ENCODE measurements at regions not wholly inside any gene's neighbourhood (a gene's known extent, or its start where the extent isn't known, plus 50 kb on each side); places are given as distances from the start of the nearest gene placed in this dataset.
"Not testable (repeated sequence)": the region's sequence is repeated elsewhere in the genome, so short reads cannot be mapped to it uniquely, and the experiment has no call there.

- Histone ChIP-seq H3K36me3 (ENCODE audit: control insufficient read depth in 3 of 3, insufficient read depth in 3 of 3, low read length in 3 of 3) (no peaks in the 10 kb centered on the region), H3K4me3 (ENCODE audit: low read length in 3 of 3) (no peak overlapping the region), H3K27ac (ENCODE audit: low read depth, low read length) (no peak overlapping the region), H3K9me3 (ENCODE audit: control insufficient read depth in 3 of 3, low read length in 3 of 3) (no peaks in the 10 kb centered on the region), H3K9ac (ENCODE audit: low read depth in 1 of 3, low read length in 3 of 3) (no peak overlapping the region), H3K4me1 (ENCODE audit: control insufficient read depth in 3 of 3, insufficient read depth in 3 of 3, low read length in 3 of 3) (no peaks in the 10 kb centered on the region), H3K27me3 (ENCODE audit: control insufficient read depth in 3 of 3, insufficient read depth in 3 of 3, low read length in 3 of 3) (peaks cover 0 to 5% (median 0%) of the 10 kb centered on the region in 3 donors)
Measured at GRCh38 chr17:27200476-27200875, 93.4 kb upstream of the WSB1 start.

DNA sequence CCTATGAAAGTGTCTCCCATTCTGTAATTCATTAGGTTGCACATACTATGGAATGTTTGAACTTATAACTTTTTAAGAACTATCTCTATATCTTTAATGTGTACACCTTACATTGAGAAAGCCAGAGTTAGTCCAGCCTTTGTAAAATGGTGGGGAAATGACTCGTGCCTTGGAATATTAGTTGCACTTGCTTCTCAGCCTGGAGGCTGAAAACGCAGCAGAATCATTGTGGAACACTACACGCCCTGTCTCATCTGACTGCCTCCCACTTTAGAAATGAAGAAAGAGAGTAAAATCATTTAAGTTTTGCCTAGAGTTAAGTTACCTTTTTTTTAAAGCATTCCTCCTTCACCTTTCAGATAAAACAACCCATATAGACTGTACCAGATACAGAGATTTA lies 90.7 kb upstream of the WSB1 start:
- Histone ChIP-seq H3K9me3 (ENCODE audit: control insufficient read depth in 3 of 3, low read length in 3 of 3) (no peaks in the 10 kb centered on the region), H3K9ac (ENCODE audit: low read depth in 1 of 3, low read length in 3 of 3) (no peak overlapping the region), H3K27me3 (ENCODE audit: control insufficient read depth in 3 of 3, insufficient read depth in 3 of 3, low read length in 3 of 3) (peaks cover 0 to 5% (median 0%) of the 10 kb centered on the region in 3 donors), H3K4me1 (ENCODE audit: control insufficient read depth in 3 of 3, insufficient read depth in 3 of 3, low read length in 3 of 3) (no peaks in the 10 kb centered on the region), H3K36me3 (ENCODE audit: control insufficient read depth in 3 of 3, insufficient read depth in 3 of 3, low read length in 3 of 3) (no peaks in the 10 kb centered on the region), H3K4me3 (ENCODE audit: low read length in 3 of 3) (no peak overlapping the region), H3K27ac (ENCODE audit: low read depth, low read length) (no peak overlapping the region)

GRCh38 chr17:27206447-27206846 lies 87.5 kb upstream of the WSB1 start:
- no peaks in the 10 kb centered on the region for H3K4me1 ChIP-seq (ENCODE audit: control insufficient read depth in 3 of 3, insufficient read depth in 3 of 3, low read length in 3 of 3)
- no peak overlapping the region for H3K4me3 ChIP-seq (ENCODE audit: low read length in 3 of 3)

GRCh38 chr17:27207073-27207513 lies 86.8 kb upstream of the WSB1 start:
- no peaks in the 10 kb centered on the region for H3K9me3 ChIP-seq (ENCODE audit: control insufficient read depth in 3 of 3, low read length in 3 of 3)
- no peak overlapping the region for H3K9ac ChIP-seq (ENCODE audit: low read depth in 1 of 3, low read length in 3 of 3)
- H3K4me1 ChIP-seq (ENCODE audit: control insufficient read depth in 3 of 3, insufficient read depth in 3 of 3, low read length in 3 of 3) = no peaks in the 10 kb centered on the region
- no peaks in the 10 kb centered on the region for H3K36me3 ChIP-seq (ENCODE audit: control insufficient read depth in 3 of 3, insufficient read depth in 3 of 3, low read length in 3 of 3)
- no peak overlapping the region for H3K4me3 ChIP-seq (ENCODE audit: low read length in 3 of 3)
- peaks cover 0 to 2% (median 0%) of the 10 kb centered on the region in 3 donors for H3K27me3 ChIP-seq (ENCODE audit: control insufficient read depth in 3 of 3, insufficient read depth in 3 of 3, low read length in 3 of 3)
- H3K27ac ChIP-seq (ENCODE audit: low read depth, low read length) = no peak overlapping the region

More at GRCh38 chr17:27206447-27206846, 87.5 kb upstream of the WSB1 start:
- Histone ChIP-seq H3K27ac (ENCODE audit: low read depth, low read length) (no peak overlapping the region), H3K9ac (ENCODE audit: low read depth in 1 of 3, low read length in 3 of 3) (no peak overlapping the region), H3K27me3 (ENCODE audit: control insufficient read depth in 3 of 3, insufficient read depth in 3 of 3, low read length in 3 of 3) (peaks cover 0 to 2% (median 0%) of the 10 kb centered on the region in 3 donors), H3K9me3 (ENCODE audit: control insufficient read depth in 3 of 3, low read length in 3 of 3) (no peaks in the 10 kb centered on the region), H3K36me3 (ENCODE audit: control insufficient read depth in 3 of 3, insufficient read depth in 3 of 3, low read length in 3 of 3) (no peaks in the 10 kb centered on the region)

DNA sequence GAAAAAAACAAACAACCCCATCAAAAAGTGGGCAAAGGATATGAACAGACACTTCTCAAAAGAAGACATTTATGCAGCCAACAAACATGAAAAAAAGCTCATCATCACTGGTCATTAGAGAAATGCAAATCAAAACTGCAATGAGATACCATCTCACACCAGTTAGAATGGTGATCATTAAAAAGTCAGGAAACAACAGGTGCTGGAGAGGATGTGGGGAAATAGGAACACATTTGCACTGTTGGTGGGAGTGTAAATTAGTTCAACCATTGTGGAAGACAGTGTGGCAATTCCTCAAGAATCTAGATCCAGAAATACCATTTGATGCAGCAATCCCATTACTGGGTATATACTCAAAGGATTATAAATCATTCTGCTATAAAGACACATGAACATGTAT lies 85.5 kb upstream of the WSB1 start:
- H3K36me3 ChIP-seq (ENCODE audit: control insufficient read depth in 3 of 3, insufficient read depth in 3 of 3, low read length in 3 of 3); H3K27me3 ChIP-seq (ENCODE audit: control insufficient read depth in 3 of 3, insufficient read depth in 3 of 3, low read length in 3 of 3); H3K27ac ChIP-seq (ENCODE audit: low read depth, low read length); H3K4me1 ChIP-seq (ENCODE audit: control insufficient read depth in 3 of 3, insufficient read depth in 3 of 3, low read length in 3 of 3); H3K9me3 ChIP-seq (ENCODE audit: control insufficient read depth in 3 of 3, low read length in 3 of 3); H3K4me3 ChIP-seq (ENCODE audit: low read length in 3 of 3); H3K9ac ChIP-seq (ENCODE audit: low read depth in 1 of 3, low read length in 3 of 3): not testable (repeated sequence)

GRCh38 chr17:27209316-27209715 lies 84.6 kb upstream of the WSB1 start:
- Histone ChIP-seq H3K9ac (ENCODE audit: low read depth in 1 of 3, low read length in 3 of 3) (no peak overlapping the region), H3K9me3 (ENCODE audit: control insufficient read depth in 3 of 3, low read length in 3 of 3) (no peaks in the 10 kb centered on the region), H3K27me3 (ENCODE audit: control insufficient read depth in 3 of 3, insufficient read depth in 3 of 3, low read length in 3 of 3) (no peaks in the 10 kb centered on the region), H3K4me1 (ENCODE audit: control insufficient read depth in 3 of 3, insufficient read depth in 3 of 3, low read length in 3 of 3) (no peaks in the 10 kb centered on the region), H3K27ac (ENCODE audit: low read depth, low read length) (no peak overlapping the region), H3K4me3 (ENCODE audit: low read length in 3 of 3) (no peak overlapping the region), H3K36me3 (ENCODE audit: control insufficient read depth in 3 of 3, insufficient read depth in 3 of 3, low read length in 3 of 3) (no peaks in the 10 kb centered on the region)

DNA sequence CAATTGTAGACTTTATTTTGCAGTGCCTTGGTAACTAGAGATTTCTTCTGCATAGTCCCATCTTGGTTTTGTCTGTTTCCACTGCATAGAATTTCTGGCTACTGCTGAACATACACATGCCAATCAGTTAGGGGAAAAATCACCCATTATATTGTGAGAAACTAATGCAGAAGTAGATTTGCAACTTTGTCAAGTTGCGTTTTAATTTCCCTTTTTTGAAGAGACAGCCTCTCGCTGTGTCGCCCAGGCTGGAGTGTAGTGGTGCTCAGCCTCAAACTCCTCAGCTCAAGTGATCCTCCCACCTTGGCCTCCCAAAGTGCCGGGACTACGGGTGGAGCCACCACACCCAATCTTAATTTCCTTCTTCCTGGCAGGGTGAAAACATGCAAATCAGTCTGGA lies 83.1 kb upstream of the WSB1 start:
- not testable (repeated sequence) for H3K9me3 ChIP-seq (ENCODE audit: control insufficient read depth in 3 of 3, low read length in 3 of 3); H3K36me3 ChIP-seq (ENCODE audit: control insufficient read depth in 3 of 3, insufficient read depth in 3 of 3, low read length in 3 of 3); H3K4me1 ChIP-seq (ENCODE audit: control insufficient read depth in 3 of 3, insufficient read depth in 3 of 3, low read length in 3 of 3); H3K4me3 ChIP-seq (ENCODE audit: low read length in 3 of 3); H3K9ac ChIP-seq (ENCODE audit: low read depth in 1 of 3, low read length in 3 of 3); H3K27ac ChIP-seq (ENCODE audit: low read depth, low read length); H3K27me3 ChIP-seq (ENCODE audit: control insufficient read depth in 3 of 3, insufficient read depth in 3 of 3, low read length in 3 of 3)

GRCh38 chr17:27216836-27217235 lies 77.1 kb upstream of the WSB1 start:
- peaks cover 0 to 3% (median 0%) of the 10 kb centered on the region in 3 donors for H3K9me3 ChIP-seq (ENCODE audit: control insufficient read depth in 3 of 3, low read length in 3 of 3)
- no peak overlapping the region for H3K27ac ChIP-seq (ENCODE audit: low read depth, low read length)
- no peaks in the 10 kb centered on the region for H3K4me1 ChIP-seq (ENCODE audit: control insufficient read depth in 3 of 3, insufficient read depth in 3 of 3, low read length in 3 of 3)
- H3K9ac ChIP-seq (ENCODE audit: low read depth in 1 of 3, low read length in 3 of 3) = no peak overlapping the region
- no peaks in the 10 kb centered on the region for H3K36me3 ChIP-seq (ENCODE audit: control insufficient read depth in 3 of 3, insufficient read depth in 3 of 3, low read length in 3 of 3)
- no peak overlapping the region for H3K4me3 ChIP-seq (ENCODE audit: low read length in 3 of 3)
- no peaks in the 10 kb centered on the region for H3K27me3 ChIP-seq (ENCODE audit: control insufficient read depth in 3 of 3, insufficient read depth in 3 of 3, low read length in 3 of 3)

DNA sequence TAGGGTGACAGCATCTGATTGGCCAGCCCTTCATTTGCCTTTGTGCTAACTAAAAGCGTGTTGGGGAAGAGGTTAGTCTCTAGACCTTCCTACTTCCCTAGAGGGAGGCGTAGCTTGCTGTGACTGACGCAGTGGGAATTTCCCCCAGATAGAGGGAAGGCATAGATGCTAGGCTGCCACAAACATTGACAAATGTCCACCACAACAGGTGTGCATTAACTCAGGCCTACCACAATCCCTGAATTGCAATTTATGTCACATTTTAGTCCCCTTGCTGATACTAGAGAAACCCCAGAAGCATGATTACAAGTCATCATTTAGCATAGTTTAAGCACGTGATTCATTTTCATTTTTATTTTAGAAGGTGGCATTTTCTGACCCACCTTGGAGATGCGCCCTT lies 76.3 kb upstream of the WSB1 start:
- no peak overlapping the region for H3K4me3 ChIP-seq (ENCODE audit: low read length in 3 of 3)
- H3K9ac ChIP-seq (ENCODE audit: low read depth in 1 of 3, low read length in 3 of 3) = no peak overlapping the region
- H3K36me3 ChIP-seq (ENCODE audit: control insufficient read depth in 3 of 3, insufficient read depth in 3 of 3, low read length in 3 of 3) = no peaks in the 10 kb centered on the region
- no peak overlapping the region for H3K27ac ChIP-seq (ENCODE audit: low read depth, low read length)
- peaks cover 0 to 3% (median 0%) of the 10 kb centered on the region in 3 donors for H3K9me3 ChIP-seq (ENCODE audit: control insufficient read depth in 3 of 3, low read length in 3 of 3)
- no peaks in the 10 kb centered on the region for H3K27me3 ChIP-seq (ENCODE audit: control insufficient read depth in 3 of 3, insufficient read depth in 3 of 3, low read length in 3 of 3)
- no peaks in the 10 kb centered on the region for H3K4me1 ChIP-seq (ENCODE audit: control insufficient read depth in 3 of 3, insufficient read depth in 3 of 3, low read length in 3 of 3)

DNA sequence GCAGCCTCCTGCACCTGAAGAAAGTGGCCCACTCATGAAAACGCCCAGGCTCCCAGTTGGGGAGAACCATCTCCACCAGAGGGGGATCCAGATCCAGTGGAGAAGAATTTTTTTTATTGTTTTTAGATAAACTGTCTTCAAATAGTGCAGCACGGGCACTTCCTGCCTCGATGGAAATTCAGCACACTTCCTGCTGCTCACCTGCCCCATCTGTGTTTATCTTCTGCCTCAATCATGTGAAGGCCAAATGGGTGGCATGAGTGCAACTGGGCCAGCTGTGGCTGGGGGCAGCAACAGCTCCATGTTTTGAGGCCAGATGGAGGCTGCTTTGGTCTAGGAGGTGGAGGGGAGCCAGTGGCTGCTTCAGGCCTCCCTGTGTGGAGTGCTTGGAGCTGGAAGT lies 75.9 kb upstream of the WSB1 start:
- no peak overlapping the region for H3K27ac ChIP-seq (ENCODE audit: low read depth, low read length)
- peaks cover 0 to 3% (median 0%) of the 10 kb centered on the region in 3 donors for H3K9me3 ChIP-seq (ENCODE audit: control insufficient read depth in 3 of 3, low read length in 3 of 3)

More for the DNA sequence above, 75.9 kb upstream of the WSB1 start:
- Histone ChIP-seq H3K4me1 (ENCODE audit: control insufficient read depth in 3 of 3, insufficient read depth in 3 of 3, low read length in 3 of 3) (no peaks in the 10 kb centered on the region), H3K9ac (ENCODE audit: low read depth in 1 of 3, low read length in 3 of 3) (no peak overlapping the region), H3K27me3 (ENCODE audit: control insufficient read depth in 3 of 3, insufficient read depth in 3 of 3, low read length in 3 of 3) (no peaks in the 10 kb centered on the region), H3K4me3 (ENCODE audit: low read length in 3 of 3) (no peak overlapping the region), H3K36me3 (ENCODE audit: control insufficient read depth in 3 of 3, insufficient read depth in 3 of 3, low read length in 3 of 3) (no peaks in the 10 kb centered on the region)

Data from skeletal muscle tissue (tissue), 3 donors.